Keratinocyte (primary cell): ENCODE measurements at regions not wholly inside any gene's neighbourhood (a gene's known extent, or its start where the extent isn't known, plus 50 kb on each side); places are given as distances from the start of the nearest gene placed in this dataset.

Experiments used
- DNase-seq: peaks from one replicate; pipeline ENCODE4 v3.0.0-alpha.2; 2011; ENCODE audit warnings: low read depth, missing footprints, low spot score
- FAIRE-seq: peaks from 2 replicates; lab custom pipeline; 2011; peaks lifted over from hg19 to GRCh38; lab: Jason Lieb, UNC
- H2AFZ ChIP-seq: 2 replicates; pipeline ENCODE4 v1.6.0; 2012; ENCODE audit warnings: low read length, control low read depth, inconsistent platforms; ENCODE audit not compliant: control insufficient read depth
- H3K27ac ChIP-seq: 2 replicates; pipeline ENCODE4 v1.5.1; 2011; ENCODE audit warnings: low read length; ENCODE audit not compliant: control insufficient read depth, insufficient read depth
- H3K27me3 ChIP-seq: 3 replicates; pipeline ENCODE4 v1.6.0; 2011; ENCODE audit warnings: low read length; ENCODE audit not compliant: control insufficient read depth, insufficient read depth; ENCODE audit errors: extremely low read depth
- H3K36me3 ChIP-seq, 2 experiments: 2 replicates in 1 of 2; 3 replicates in 1 of 2; pipeline ENCODE4 v1.5.1; 2011; ENCODE audit warnings: low read length in 2 of 2, mild to moderate bottlenecking in 1 of 2; ENCODE audit not compliant: control insufficient read depth in 2 of 2, insufficient read depth in 2 of 2; ENCODE audit errors: extremely low read depth in 1 of 2
- H3K4me1 ChIP-seq: 3 replicates; pipeline ENCODE4 v1.5.1; 2011; ENCODE audit warnings: low read length; ENCODE audit not compliant: control insufficient read depth, insufficient read depth; ENCODE audit errors: extremely low read depth
- H3K4me2 ChIP-seq: 3 replicates; pipeline ENCODE4 v1.6.0; 2011; ENCODE audit warnings: low read depth, low read length; ENCODE audit not compliant: control insufficient read depth, insufficient read depth; ENCODE audit errors: extremely low read depth
- H3K4me3 ChIP-seq, 3 experiments: fragments of 200-600 bp in 1 of 3; sonication (generic) in 1 of 3; 2 replicates in 2 of 3; 3 replicates in 1 of 3; pipeline ENCODE4 v1.5.1; 2011 to 2016; ENCODE audit warnings: low read length in 3 of 3, mild to moderate bottlenecking in 3 of 3, control low read depth in 2 of 3, inconsistent platforms in 1 of 3, low read depth in 1 of 3, mixed read lengths in 1 of 3, mixed run types in 1 of 3, moderate library complexity in 1 of 3; ENCODE audit not compliant: control insufficient read depth in 2 of 3, insufficient read depth in 2 of 3; ENCODE audit errors: extremely low read depth in 1 of 3
- H3K79me2 ChIP-seq: 2 replicates; pipeline ENCODE4 v1.6.0; 2012; ENCODE audit warnings: low read length; ENCODE audit not compliant: control insufficient read depth, insufficient read depth
- H3K9ac ChIP-seq: 3 replicates; pipeline ENCODE4 v1.6.0; 2011; ENCODE audit warnings: low read length; ENCODE audit not compliant: control insufficient read depth, insufficient read depth; ENCODE audit errors: extremely low read depth
- H3K9me1 ChIP-seq: 3 replicates; pipeline ENCODE4 v1.6.0; 2011; ENCODE audit warnings: low read length; ENCODE audit not compliant: control insufficient read depth, insufficient read depth; ENCODE audit errors: extremely low read depth
- H3K9me3 ChIP-seq: 2 replicates; pipeline ENCODE4 v1.5.1; 2012; ENCODE audit warnings: low read depth, low read length; ENCODE audit not compliant: control insufficient read depth
- H4K20me1 ChIP-seq: 3 replicates; pipeline ENCODE4 v1.6.0; 2011; ENCODE audit warnings: low read length; ENCODE audit not compliant: control insufficient read depth, insufficient read depth; ENCODE audit errors: extremely low read depth
- CTCF ChIP-seq, 3 experiments: IDR thresholded peaks in 1 of 3; conservative IDR thresholded peaks in 1 of 3; optimal IDR thresholded peaks in 1 of 3; 2 replicates in 2 of 3; 3 replicates in 1 of 3; pipeline versions ENCODE3 to v1.5.1; 2011; ENCODE audit warnings: low read length in 3 of 3, mild to moderate bottlenecking in 3 of 3, moderate library complexity in 2 of 3, control low read depth in 1 of 3, inconsistent platforms in 1 of 3; ENCODE audit not compliant: insufficient read depth in 2 of 3; ENCODE audit errors: extremely low read depth in 1 of 3
- EZH2 ChIP-seq: IDR thresholded peaks from one replicate; pipeline ENCODE4 v1.6.1; 2012; ENCODE audit warnings: inconsistent platforms, mild to moderate bottlenecking, low read length, moderate library complexity
- dilution Hi-C: fragments of 300-500 bp; cut with MboI; formaldehyde crosslinking; loops from one replicate; pipeline ENCODE4 v1.7.0; 2020; ENCODE audit warnings: low sequenced_read_pairs; ENCODE audit not compliant: extremely low pct_ligation_motif_present

GRCh38 chr12:19038209-19038608 lies 91.3 kb upstream of the PLEKHA5 start:
- Histone ChIP-seq H3K9me3 (no peaks in the 10 kb centered on the region), H3K4me2 (no peak overlapping the region), H4K20me1 (no peaks in the 10 kb centered on the region), H3K4me3 (no peak overlapping the region), H2AFZ (no peak overlapping the region), H3K27me3 (no peaks in the 10 kb centered on the region), H3K27ac (no peak overlapping the region), H3K9ac (no peak overlapping the region), H3K9me1 (no peaks in the 10 kb centered on the region), H3K36me3 (no peaks in the 10 kb centered on the region), H3K4me1 (no peaks in the 10 kb centered on the region), H3K79me2 (no peaks in the 10 kb centered on the region)
- DNase-seq, result no peak
- dilution Hi-C loops, result no loop called here
- TF ChIP-seq EZH2, result no peak
- no peak for TF ChIP-seq CTCF (optimal IDR thresholded peaks at IDR 0.05 in 1 of 3, IDR thresholded peaks at IDR 0.05 in 1 of 3, conservative IDR thresholded peaks at IDR 0.05 in 1 of 3; ENCODE audit: extremely low read depth in 1 of 3, insufficient read depth in 2 of 3, low read length in 3 of 3)
- no peak for FAIRE-seq

DNA sequence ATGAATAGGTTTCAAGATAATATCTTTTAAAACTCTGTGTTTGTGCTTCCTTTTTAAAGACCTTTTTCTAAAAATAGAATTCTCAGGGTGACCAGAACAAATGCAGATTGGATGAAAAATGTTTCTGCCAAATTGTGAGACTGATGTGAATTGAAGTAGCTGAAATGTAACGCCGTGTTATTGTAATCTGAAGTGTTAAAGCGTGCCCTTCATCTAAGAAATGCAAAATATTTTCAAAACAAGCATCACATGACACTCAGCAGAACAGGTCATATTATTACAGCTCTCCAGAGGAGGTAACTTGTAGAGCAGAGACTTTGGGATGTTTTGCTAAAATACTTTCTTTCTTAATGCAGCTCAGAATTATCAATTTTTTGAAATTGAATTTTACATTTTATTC lies 90.0 kb upstream of the PLEKHA5 start:
- dilution Hi-C loops, result no loop called here
- H3K9me3 ChIP-seq, result no peaks in the 10 kb centered on the region
- H3K9me1 ChIP-seq, result no peaks in the 10 kb centered on the region
- no peak overlapping the region for H2AFZ ChIP-seq
- H3K9ac ChIP-seq, result no peak overlapping the region
- no peaks in the 10 kb centered on the region for H4K20me1 ChIP-seq
- no peak for TF ChIP-seq CTCF (optimal IDR thresholded peaks at IDR 0.05 in 1 of 3, IDR thresholded peaks at IDR 0.05 in 1 of 3, conservative IDR thresholded peaks at IDR 0.05 in 1 of 3; ENCODE audit: extremely low read depth in 1 of 3, insufficient read depth in 2 of 3, low read length in 3 of 3)
- TF ChIP-seq EZH2, result no peak
- no peaks in the 10 kb centered on the region for H3K36me3 ChIP-seq
- no peak for FAIRE-seq
- no peak overlapping the region for H3K4me3 ChIP-seq
- no peaks in the 10 kb centered on the region for H3K79me2 ChIP-seq
- H3K4me1 ChIP-seq, result no peaks in the 10 kb centered on the region
- H3K4me2 ChIP-seq, result no peak overlapping the region
- no peak overlapping the region for H3K27ac ChIP-seq
- no peak for DNase-seq
- H3K27me3 ChIP-seq, result no peaks in the 10 kb centered on the region
